Endometrium (tissue), 2 donors: ENCODE measurements at regions not wholly inside any gene's neighbourhood (a gene's known extent, or its start where the extent isn't known, plus 50 kb on each side); places are given as distances from the start of the nearest gene placed in this dataset.

Source experiments
- FAIRE-seq: peaks from 2 replicates; lab custom pipeline; 2012; peaks lifted over from hg19 to GRCh38; lab: Jason Lieb, UNC
- donor health status: control.
- donor health status: control.

DNA sequence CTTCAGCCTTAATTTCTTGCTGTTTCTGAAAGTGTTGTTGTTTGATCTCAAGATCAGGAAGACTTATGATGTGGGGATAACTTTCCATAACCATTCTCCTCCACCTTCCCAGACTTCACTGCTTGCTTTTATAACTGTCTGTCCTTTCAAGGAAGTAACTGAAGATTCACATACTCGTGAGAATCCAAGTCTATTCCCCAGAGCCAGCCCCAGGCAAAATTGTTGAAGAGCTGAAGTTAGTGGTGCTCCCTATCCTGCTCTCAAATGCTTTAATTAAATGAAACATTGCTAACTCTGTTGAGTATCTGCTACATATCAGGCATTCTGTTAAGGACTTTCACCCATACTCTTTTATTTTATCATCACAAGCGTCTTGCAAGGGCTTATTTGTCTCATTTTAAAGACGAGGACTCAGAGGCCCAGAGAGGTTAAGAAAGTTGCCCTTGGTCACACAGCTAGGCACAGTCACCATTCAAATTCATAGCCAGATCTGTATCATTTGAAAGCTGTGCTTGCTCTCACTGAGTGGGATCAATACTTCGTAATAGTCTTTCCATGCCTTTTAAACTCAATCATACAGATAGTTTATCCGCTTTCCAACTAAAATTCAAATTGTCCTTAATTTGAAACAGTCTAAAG is 189.8 kb upstream of the TCF4 start:
- no peak for FAIRE-seq

DNA sequence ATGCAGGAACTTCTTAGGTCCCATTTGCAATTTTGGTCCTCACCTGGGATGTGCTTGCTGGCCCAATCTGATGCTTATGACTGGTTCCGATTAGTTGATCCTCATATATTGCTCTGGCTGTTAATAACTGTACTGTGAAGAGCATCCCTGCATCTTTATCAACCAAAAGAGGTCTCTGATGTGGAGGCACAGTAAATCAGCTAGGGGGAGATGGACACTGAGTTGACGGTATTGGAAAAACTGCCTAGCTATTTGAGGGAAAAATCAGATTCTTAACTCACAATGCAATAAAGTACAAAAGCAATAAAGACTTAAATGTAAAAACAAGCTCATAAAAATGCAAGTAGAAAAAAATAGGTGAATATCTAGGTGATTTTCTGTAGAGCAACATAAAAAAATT is 188.0 kb upstream of the TCF4 start:
- no peak for FAIRE-seq

DNA sequence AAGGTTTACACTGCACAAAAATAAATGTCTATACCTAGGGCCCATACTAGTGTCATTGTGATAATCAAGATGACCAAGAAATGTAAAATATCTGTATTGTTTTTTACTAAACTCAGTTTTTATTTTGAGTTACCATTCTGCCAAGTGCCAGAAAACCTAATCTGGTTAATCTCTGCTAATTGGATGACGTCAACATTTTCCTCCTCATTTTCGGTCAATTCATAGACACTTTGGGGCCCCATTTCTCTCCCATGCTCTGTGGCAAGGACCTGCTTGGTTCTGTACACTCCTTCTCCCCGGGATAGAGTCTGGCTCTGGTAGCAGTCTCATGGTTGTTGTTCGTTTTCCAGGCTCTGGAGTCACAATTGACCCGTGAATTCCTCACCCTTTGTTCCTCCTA is 186.5 kb upstream of the TCF4 start:
- FAIRE-seq: no peak

DNA sequence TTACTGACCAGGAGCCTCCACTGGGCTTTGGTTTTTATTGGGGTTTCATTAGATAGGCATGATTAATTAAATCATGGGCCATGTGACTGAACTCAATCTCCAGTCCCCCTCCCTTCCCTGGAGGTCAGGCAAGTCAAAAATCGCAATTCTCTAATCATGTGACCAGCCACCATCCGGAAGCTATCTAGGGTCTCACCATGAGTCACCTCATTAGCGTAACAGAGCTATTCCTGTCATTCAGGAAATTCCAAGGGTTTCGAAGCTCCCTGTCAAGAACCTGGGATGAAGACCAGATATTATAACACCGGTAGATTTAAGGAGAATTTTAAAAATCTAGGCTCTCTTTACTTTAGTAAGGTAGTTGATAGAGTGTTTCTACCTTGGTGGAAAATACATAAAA is 180.3 kb upstream of the TCF4 start:
- no peak for FAIRE-seq

DNA sequence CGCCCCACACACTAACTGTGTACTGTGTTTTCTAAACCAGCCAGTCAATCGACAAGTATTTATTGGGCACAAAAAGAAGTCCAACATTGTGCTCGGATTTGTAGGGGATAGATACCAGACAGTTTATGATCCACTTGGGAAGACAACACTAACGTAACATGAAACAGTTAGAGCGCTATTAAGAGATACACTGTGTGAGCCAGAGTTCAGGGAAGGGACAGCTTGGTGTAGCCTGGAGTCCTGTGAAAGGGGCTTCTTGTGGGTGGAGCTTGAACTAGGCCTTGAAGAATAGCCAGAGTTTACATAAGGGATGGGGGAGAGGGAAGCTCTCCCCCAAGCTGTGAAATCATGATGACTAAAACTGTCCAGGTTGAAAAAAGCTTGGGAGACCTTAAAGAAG is 176.4 kb upstream of the TCF4 start:
- no peak for FAIRE-seq

DNA sequence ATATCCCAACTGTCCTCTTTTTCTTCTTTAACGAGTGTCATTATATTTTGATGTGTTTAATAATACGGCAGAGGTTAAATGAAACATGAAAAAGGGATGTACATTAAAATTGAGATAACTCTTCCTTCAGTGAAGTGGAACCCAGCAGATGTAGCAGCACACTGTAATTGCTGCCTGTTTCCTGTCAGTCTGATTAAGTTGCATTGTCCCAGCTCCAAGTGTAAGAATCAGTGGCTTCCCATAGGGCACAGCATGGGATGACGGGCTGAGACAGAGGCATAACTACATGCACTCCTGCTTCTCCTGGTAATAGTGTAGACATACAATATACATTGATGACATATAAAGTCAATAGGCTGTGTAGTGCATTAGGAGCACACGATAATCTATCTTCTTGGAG is 175.8 kb upstream of the TCF4 start:
- FAIRE-seq: no peak

DNA sequence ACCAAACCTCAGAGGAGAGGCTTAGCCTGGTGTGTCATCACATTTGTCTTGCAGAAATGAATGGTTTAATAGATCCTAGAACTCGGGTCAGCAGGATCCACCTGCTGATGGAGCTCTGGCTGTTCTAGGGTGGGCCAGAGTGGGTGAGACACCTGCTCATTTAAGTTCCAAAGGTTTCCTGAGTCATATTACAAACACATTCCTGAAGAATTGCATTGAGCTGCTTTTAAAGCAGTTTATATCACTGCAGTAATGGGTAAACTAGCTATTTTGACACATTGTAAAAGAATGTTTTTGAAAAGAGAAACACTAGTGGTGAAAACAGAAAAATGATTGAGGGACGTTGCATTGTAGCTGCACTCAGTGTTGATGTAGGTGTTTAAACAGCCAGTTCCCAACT is 175.3 kb upstream of the TCF4 start:
- FAIRE-seq: no peak

DNA sequence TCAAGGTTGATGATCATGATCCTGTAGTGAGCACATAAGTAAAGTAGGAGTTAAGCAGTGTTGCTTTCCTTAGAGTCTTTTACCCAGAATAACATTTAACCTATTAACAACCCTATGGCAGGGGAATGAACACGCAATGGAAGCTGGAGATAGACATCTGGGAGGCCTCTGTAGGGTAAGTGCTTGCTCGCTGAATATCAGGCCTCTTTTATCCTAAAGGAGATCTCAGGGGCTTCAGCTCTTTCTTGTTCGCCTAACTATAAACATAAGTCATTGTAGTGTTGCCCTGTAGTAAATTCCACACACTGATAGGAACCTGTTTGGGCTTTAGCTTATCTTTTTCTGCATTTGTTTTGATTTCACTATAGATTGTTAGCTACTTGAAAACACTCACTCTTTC is 174.4 kb upstream of the TCF4 start:
- FAIRE-seq: no peak

DNA sequence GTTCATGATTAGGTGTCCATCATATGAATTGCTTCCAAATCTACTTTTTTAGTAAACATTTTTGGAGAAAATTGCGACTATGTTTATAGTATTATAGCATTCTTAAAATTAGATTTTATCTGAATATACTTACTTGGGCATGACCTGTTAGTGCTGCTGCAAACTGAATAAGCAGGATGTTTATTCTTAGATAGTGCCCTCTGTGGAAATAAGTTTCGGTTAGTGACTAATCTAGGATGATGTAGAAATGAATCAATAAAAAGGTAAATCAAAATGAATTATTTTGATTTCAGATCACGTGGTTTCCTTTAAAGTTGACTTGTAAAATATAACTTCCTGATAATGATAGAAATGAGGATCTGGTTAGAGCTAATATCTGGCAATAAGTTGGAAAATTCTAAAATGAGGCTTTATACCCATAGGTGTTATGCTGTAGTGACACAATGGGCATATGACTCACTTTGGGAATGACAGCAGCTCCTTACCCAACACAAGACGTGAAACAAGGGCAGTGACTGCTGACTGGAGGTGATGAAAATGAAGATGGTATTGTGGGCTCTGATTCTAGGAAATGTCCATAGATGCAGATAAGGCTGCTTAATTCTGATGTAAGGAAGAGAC is 165.8 kb upstream of the TCF4 start:
- FAIRE-seq: peak; percentile 35

DNA sequence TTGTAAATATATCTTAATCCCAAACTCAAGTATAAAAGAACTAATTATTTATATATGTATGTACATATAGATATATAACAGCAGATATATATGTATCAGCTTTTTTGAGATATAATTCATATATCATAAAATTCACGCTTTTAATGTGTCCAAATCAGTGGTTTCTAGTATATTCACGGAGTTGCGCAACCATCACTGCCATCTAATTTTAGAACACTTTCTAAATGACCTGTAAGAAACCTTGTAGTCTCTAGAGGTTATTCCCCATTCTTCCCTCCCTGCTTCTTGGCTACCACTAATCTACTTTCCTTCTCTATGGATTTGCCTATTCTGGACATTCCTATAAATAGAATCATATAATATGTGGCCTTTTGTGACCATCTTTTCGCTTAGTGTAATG is 163.5 kb upstream of the TCF4 start:
- no peak for FAIRE-seq

DNA sequence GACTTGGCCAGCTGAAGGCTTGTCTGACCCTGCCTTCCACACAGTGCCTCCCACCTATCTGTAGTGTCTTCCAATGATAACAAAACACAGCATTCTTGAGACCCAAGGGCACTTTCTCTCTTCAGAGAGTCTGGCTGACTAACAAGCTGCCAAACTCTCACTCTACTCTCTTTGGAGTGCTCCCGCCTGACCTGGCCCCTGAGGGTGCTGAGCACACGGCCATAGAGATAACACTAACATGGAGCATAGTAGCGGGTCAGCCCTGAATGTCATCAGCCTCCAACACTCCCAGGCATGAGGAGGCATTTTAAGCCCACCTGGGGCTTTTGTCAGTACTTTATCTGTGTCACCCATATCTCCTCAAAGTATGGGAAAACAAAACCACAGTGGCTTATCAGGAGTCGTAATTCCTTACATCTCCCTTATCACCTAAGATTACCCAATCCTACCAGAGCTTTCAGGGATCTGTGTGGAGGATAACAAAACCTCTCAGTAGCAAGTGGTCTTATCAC is 160.3 kb upstream of the TCF4 start:
- no peak for FAIRE-seq

DNA sequence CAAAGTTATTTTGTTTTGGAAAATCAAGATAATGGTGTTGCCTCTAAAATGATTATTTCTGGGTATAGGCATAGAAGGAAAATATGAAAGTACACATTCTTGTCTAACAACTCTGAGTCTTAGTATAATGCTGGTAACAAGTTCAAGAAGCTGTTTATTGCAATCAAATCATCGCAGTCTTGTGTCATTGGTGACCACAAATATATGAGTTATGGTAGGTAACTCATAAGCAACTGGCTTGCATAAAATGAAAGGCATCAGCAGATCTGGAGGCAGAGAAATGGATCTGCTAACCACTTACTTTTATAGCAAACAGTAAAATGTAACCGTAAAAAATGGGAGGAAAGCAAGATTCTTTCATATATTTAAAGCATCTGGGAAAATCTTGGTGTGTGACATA is 156.2 kb upstream of the TCF4 start:
- FAIRE-seq: no peak

DNA sequence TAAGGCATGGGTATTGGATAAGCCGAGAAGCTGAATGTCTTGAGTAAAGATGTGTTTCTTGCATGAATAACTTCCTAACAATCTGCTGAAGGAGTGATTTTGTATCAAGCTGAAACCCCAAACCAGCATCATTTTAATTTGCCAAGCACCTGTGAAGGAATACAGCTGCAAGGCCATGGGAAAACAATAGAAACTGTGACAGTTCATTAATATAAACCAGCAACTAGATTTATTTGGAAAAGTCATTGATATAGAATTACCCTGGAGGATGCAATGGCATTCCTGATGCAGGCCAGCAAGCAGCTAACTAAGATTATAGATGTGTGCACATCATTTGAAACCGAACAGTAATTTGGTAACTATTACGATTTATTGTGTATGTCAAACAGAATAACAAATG is 155.7 kb upstream of the TCF4 start:
- no peak for FAIRE-seq

DNA sequence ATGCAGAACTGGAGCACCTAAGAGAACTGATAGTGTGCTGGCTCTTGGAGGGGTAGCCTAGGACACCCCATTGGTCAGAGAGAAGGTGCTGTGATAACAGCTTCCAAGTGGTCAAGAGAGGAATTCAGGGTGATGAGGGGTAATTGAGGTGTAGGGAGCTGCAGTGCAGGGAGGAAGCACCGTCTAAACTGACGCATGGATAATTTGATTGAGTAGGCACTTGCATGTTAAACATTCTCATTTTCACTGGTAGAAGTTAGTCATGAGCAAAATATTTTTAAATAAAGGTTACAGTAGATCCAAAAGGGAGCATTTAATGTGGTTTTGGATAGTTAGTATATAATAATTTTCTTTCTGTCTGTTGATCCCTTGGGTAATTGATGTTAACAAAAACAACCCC is 155.1 kb upstream of the TCF4 start:
- FAIRE-seq: no peak

DNA sequence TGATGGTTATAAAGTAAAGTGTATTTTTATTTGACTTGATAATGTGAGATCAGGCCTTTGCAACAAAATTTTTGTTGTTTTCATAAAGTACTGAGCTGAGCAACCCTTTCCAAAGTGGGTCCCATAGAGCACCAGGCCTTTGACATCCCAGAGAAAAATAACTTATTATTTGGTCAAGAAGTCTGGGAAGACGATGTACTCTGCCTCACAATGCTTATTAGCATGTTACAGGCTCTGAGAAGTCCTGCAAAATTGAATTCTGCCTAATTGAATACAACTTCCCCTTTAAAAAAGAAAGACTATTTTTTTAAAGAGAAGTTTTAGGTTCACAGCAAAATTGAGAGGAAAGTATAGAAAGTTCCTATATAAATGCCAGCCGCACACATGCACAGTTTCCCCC is 151.5 kb upstream of the TCF4 start:
- no peak for FAIRE-seq

DNA sequence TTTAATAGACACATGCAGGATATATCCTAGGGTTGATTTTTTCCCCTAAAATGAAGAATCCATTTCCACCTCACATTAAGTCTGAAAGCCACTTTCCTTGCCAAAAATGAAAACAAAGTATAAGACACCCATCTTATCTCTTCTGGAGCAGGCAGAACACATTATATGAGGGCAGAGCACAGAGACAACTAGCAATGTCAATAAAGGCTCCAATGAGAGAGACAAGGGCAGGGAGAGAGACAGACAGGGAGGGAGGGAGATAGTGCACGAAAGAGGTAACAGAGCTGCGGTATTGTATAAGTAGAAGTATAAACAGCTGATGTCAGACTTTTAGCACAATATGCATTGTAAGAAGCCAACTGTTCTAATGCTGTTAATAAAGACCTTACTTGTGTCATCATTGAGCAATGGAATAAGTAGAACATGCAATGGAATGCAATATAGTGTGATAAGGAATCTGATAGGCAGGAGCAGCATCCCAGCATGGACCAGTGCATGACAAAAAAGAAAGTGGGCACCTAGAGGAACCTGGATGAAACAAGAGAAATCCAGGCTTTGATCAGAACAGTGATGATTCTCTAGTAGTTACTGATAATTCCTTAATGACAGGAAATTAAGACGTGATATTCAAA is 150.6 kb upstream of the TCF4 start:
- no peak for FAIRE-seq

DNA sequence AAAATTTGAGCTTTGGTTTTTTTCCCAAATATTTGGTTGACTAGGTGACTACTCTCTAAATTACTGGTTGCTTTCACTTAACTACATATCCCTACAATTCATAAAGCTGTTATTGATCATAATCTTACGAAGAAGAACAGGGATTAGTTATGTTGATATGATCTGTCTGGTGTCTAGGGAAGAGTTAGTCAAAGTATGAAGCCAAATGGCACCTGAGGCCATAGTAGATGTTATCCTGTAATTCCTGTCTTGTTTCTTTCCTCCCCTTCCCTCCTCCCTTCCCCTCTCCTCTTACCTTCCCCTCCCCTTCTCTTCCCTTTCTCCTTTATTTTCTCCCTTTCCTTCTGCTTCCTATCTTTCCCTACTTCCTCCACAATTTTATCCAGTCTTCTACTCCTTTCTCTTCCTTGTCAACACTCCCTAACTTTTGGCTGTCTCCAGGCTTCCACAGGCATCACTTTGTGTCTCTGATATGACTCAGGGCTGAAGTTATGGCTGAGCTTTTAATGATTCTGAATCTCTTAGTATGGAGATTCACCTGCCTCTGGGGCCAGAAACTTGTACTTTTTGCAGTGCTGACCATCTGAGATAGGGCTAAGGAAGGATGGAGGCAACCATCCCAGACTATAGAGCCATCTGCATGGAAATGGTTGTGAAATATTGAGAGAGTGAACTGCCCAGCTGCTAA is 149.9 kb upstream of the TCF4 start:
- FAIRE-seq: no peak

DNA sequence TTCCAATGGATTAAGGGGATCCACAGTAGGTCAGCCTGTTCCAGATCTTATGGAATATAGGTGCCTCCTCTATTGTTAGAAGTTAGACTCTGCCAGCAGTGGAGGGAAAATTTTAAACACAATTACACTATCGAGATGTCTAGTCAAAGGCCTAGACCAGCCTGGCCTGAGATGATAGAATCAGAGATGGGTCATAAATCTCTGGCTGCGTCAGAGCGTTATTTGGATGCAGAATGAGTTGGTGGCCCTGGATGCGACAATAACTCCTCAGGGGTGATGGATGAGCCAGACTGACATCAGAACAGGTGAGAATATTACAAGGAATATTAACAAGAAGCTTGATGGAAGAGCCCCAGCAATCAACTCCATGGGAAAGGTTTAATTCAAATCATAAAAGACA is 149.3 kb upstream of the TCF4 start:
- FAIRE-seq: no peak

DNA sequence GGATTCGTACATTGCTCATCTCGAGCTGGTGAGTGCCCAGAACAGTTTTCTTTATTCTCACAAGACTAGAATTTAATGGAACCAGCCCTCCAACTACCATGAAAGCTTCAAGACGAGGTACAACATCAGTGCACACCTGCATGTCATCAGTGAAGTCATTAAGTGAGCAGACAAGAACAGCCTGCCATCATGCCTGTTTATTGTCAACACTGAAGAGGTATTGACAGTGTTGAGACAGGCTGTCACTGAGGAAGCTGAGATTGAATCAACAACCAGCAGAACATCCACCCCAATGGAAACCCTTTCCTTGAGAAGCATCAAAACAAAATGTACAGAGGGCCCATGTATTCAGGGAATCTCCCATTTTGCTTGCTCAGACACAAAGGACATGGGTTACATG is 148.0 kb upstream of the TCF4 start:
- FAIRE-seq: no peak

DNA sequence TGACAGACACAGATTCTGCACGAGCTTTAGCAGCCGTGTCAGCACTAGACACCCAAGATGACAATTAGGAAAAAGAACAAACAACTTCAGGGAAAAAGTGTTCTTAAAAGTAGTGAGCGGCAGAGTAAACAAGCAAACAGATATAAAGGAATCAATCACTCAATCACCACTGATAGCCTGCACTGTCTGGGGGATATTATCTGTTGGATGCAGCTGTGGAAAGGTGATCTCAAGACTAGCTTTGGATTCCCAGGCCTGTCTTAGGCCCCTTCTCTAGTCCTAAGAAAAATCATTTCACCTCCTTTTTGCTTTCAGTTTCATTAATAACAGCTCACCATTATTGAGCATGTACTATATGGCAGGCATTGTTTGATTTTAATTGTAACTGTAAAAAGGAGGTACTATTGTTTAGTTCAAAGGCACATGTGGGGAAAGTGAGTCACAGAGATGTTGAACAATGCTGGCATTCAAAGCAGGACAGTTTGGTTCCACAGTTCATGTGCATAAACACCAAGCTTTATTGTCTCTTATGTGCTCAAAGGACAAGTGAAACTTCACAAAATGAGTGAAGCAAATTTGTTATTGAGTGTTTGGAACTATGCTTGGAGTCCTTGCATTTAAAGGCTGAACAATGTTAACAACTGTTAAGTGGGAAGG is 147.3 kb upstream of the TCF4 start:
- FAIRE-seq: no peak

DNA sequence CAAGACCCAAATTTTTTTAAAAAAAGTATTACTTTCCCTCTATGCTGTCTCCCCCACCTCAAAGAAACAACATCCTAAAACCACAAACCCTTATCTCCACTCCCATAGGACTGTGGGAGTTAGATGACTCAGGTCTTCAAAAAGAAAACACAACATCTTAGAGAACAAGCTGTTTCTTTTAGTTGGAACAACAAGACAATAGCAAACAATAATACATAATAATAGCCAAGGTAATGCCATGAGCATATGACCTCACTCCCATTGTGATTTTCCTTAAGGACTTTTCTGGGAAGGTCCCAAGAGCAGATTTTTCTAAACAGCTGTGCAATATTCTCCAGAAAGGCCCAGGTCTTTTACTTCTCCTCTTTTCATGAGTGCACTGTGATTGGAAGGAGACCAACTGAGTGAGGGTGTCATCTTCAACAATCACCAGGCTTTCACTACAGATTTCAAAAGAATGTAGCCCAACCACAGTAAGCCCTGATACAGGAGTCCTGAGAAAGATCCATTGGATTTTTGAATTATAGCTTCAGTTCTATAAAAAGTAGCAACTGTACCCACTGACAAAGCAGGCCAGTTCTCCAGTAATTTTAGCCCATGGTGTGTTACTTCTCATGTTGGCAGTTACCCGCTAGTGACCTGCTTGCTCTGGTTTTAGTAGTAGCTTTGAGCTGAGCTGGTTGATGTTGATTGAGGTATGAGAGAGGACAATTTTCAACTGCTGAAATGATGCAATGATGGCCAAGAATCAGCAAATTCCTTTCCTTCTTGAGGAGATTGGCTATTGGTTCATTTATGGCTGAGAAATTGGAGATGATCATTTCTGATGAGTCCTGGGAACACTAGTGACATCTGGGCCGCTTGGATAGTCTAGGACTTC is 144.5 kb upstream of the TCF4 start:
- FAIRE-seq: peak; percentile 82

DNA sequence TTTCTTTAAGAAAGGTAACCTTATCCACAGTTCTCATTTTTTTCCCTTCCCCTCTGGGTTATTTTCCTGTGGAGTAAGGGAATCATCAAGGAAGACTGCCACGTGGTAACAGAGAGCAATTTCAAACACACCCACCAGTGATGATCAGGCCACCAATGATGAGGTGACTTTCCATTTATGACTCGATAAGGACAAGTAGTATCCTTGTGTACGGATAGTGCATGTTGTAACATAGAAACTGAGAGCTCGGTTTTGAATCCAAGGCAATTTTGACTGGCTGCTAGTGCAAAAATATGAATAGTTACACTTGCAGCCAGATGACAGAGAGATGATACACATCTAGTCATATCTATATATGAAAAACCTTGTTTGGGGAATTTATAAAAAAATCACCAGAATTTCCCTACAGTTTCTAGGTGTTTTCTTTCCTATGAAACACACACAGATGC is 143.6 kb upstream of the TCF4 start:
- FAIRE-seq: no peak
